GM21528 (cell line): ENCODE measurements at regions not wholly inside any gene's neighbourhood (a gene's known extent, or its start where the extent isn't known, plus 50 kb on each side); places are given as distances from the start of the nearest gene placed in this dataset.

Experiments
- ATAC-seq: cut with Tn5 transposase; IDR thresholded peaks from one replicate; pipeline ENCODE4 v1.9.1; 2021; ENCODE audit warnings: mild to moderate bottlenecking, moderate library complexity; ENCODE audit not compliant: unreplicated experiment, low FRiP score

- ATAC-seq, result no peak
Measured at GRCh38 chr10:88122145-88122544, 258.7 kb downstream of the PTEN start.

GRCh38 chr10:88122576-88122975 lies 259.2 kb downstream of the PTEN start:
- no peak for ATAC-seq

- ATAC-seq, result no peak
Measured at GRCh38 chr10:88125766-88126165, 262.3 kb downstream of the PTEN start.

GRCh38 chr10:88126699-88127098 lies 263.3 kb downstream of the PTEN start:
- no peak for ATAC-seq

GRCh38 chr10:88127269-88127668 lies 263.8 kb downstream of the PTEN start:
- no peak for ATAC-seq

- no peak for ATAC-seq
Measured at GRCh38 chr10:88127766-88128165, 264.3 kb downstream of the PTEN start.

GRCh38 chr10:88129013-88129412 lies 265.6 kb downstream of the PTEN start:
- ATAC-seq, result no peak

- no peak for ATAC-seq
Measured at GRCh38 chr10:88130912-88131311, 267.5 kb downstream of the PTEN start.

- ATAC-seq, result no peak
Measured at GRCh38 chr10:88131511-88132139, 268.2 kb downstream of the PTEN start.

GRCh38 chr10:88136712-88137111 lies 273.3 kb downstream of the PTEN start:
- ATAC-seq, result no peak

- ATAC-seq, result peak; percentile 83
Measured at GRCh38 chr10:88138319-88138848, 275.0 kb downstream of the PTEN start.

- ATAC-seq, result no peak
Measured at GRCh38 chr10:88147000-88147798, 283.8 kb downstream of the PTEN start.

- no peak for ATAC-seq
Measured at GRCh38 chr10:88149906-88150305, 286.5 kb downstream of the PTEN start.

- ATAC-seq, result no peak
Measured at GRCh38 chr10:88150339-88150738, 286.9 kb downstream of the PTEN start.

- peak; percentile 83 for ATAC-seq
Measured at GRCh38 chr10:88152728-88153133, 289.3 kb downstream of the PTEN start.

- no peak for ATAC-seq
Measured at GRCh38 chr10:88154596-88155250, 291.3 kb downstream of the PTEN start.

GRCh38 chr10:88156341-88156740 lies 292.9 kb downstream of the PTEN start:
- no peak for ATAC-seq

- ATAC-seq, result no peak
Measured at GRCh38 chr10:88157981-88158465, 294.6 kb downstream of the PTEN start.

- no peak for ATAC-seq
Measured at GRCh38 chr10:88158526-88159122, 295.2 kb downstream of the PTEN start.

- no peak for ATAC-seq
Measured at GRCh38 chr10:88159127-88159829, 295.9 kb downstream of the PTEN start.
